Activated CD4-positive, alpha-beta T cell treated with anti-CD3 and anti-CD28 coated beads, Interleukin-2, amount 10 ng/mL, durations not matched to agents 7 days and 5 days (primary cell): ENCODE measurements at regions not wholly inside any gene's neighbourhood (a gene's known extent, or its start where the extent isn't known, plus 50 kb on each side); places are given as distances from the start of the nearest gene placed in this dataset.
"Not testable (repeated sequence)": the region's sequence is repeated elsewhere in the genome, so short reads cannot be mapped to it uniquely, and the experiment has no call there.

Source experiments
- CTCF ChIA-PET: fragments of 350-600 bp; sonication (Branson Sonifier 250); formaldehyde crosslinking; loops from one replicate; lab custom pipeline; 2021; ENCODE audit warnings: antibody characterized with exemption; lab: Charles Lee
- POLR2A ChIA-PET: fragments of 350-600 bp; sonication (Branson Sonifier 250); formaldehyde crosslinking; loops from one replicate; lab custom pipeline; 2021; ENCODE audit warnings: antibody characterized with exemption; lab: Charles Lee
- DNase-seq: peaks from one replicate; pipeline ENCODE4 v3.0.0-alpha.2; 2020
- H3K27ac Mint-ChIP-seq: one replicate; pipeline ENCODE4 v1.8.0; 2021; ENCODE audit warnings: mild to moderate bottlenecking, moderate library complexity, mixed read lengths
- H3K27me3 Mint-ChIP-seq: one replicate; pipeline ENCODE4 v1.8.0; 2021; ENCODE audit warnings: mixed read lengths
- H3K36me3 Mint-ChIP-seq: one replicate; pipeline ENCODE4 v1.8.0; 2021; ENCODE audit warnings: low read depth, mixed read lengths
- H3K4me1 Mint-ChIP-seq: one replicate; pipeline ENCODE4 v1.8.0; 2021; ENCODE audit warnings: mixed read lengths
- H3K4me3 Mint-ChIP-seq: one replicate; pipeline ENCODE4 v1.8.0; 2021; ENCODE audit warnings: mild to moderate bottlenecking, moderate library complexity, mixed read lengths
- H3K9me3 Mint-ChIP-seq: one replicate; pipeline ENCODE4 v1.8.0; 2021; ENCODE audit warnings: mixed read lengths

GRCh38 chr19:28435551-28436271, 777.2 kb downstream of the UQCRFS1 start:
- Mint-ChIP-seq H3K36me3 (peaks cover 2% of the 10 kb centered on the region), H3K4me1 (peaks cover 30% of the 10 kb centered on the region), H3K27me3 (peaks cover 3% of the 10 kb centered on the region), H3K9me3 (peaks cover 16% of the 10 kb centered on the region), H3K4me3 (no peak overlapping the region), H3K27ac (peak overlapping the region; percentile 76)
- POLR2A ChIA-PET: no interaction called here
- CTCF ChIA-PET: no interaction called here
- no peak for DNase-seq

GRCh38 chr19:28434794-28435193, 778.2 kb downstream of the UQCRFS1 start:
- H3K36me3 Mint-ChIP-seq, DNase-seq, H3K4me3 Mint-ChIP-seq, H3K27me3 Mint-ChIP-seq, CTCF ChIA-PET, POLR2A ChIA-PET: not testable (repeated sequence)
- peaks cover 30% of the 10 kb centered on the region for H3K4me1 Mint-ChIP-seq
- peaks cover 16% of the 10 kb centered on the region for H3K9me3 Mint-ChIP-seq
- H3K27ac Mint-ChIP-seq: peak overlapping the region; percentile 76

GRCh38 chr19:28434365-28434764, 778.6 kb downstream of the UQCRFS1 start:
- CTCF ChIA-PET, H3K27me3 Mint-ChIP-seq, DNase-seq, POLR2A ChIA-PET, H3K36me3 Mint-ChIP-seq, H3K4me3 Mint-ChIP-seq, H3K27ac Mint-ChIP-seq: not testable (repeated sequence)
- H3K9me3 Mint-ChIP-seq: peaks cover 18% of the 10 kb centered on the region
- peaks cover 30% of the 10 kb centered on the region for H3K4me1 Mint-ChIP-seq

GRCh38 chr19:28433166-28433565, 779.8 kb downstream of the UQCRFS1 start:
- H3K27me3 Mint-ChIP-seq, DNase-seq, H3K27ac Mint-ChIP-seq, CTCF ChIA-PET, POLR2A ChIA-PET, H3K4me3 Mint-ChIP-seq, H3K36me3 Mint-ChIP-seq: not testable (repeated sequence)
- Mint-ChIP-seq H3K9me3 (peaks cover 19% of the 10 kb centered on the region), H3K4me1 (peaks cover 30% of the 10 kb centered on the region)

GRCh38 chr19:28430214-28430613, 782.7 kb downstream of the UQCRFS1 start:
- no peaks in the 10 kb centered on the region for H3K27me3 Mint-ChIP-seq
- peaks cover 19% of the 10 kb centered on the region for H3K9me3 Mint-ChIP-seq
- ChIA-PET CTCF (no interaction called here), POLR2A (no interaction called here)
- no peak for DNase-seq
- peaks cover 13% of the 10 kb centered on the region for H3K4me1 Mint-ChIP-seq
- H3K27ac Mint-ChIP-seq: no peak overlapping the region
- H3K4me3 Mint-ChIP-seq: no peak overlapping the region
- no peaks in the 10 kb centered on the region for H3K36me3 Mint-ChIP-seq

- no peak for DNase-seq
- Mint-ChIP-seq H3K4me1 (peaks cover 12% of the 10 kb centered on the region), H3K4me3 (no peak overlapping the region), H3K27ac (peak overlapping the region; percentile 58), H3K27me3 (no peaks in the 10 kb centered on the region), H3K36me3 (no peaks in the 10 kb centered on the region), H3K9me3 (peaks cover 19% of the 10 kb centered on the region)
- POLR2A ChIA-PET: no interaction called here
- CTCF ChIA-PET: no interaction called here
These were observed 783.6 kb downstream of the UQCRFS1 start for GRCh38 chr19:28429356-28429755.

GRCh38 chr19:28428663-28429348, 784.1 kb downstream of the UQCRFS1 start:
- no peaks in the 10 kb centered on the region for H3K36me3 Mint-ChIP-seq
- ChIA-PET POLR2A (no interaction called here), CTCF (no interaction called here)
- H3K4me1 Mint-ChIP-seq: peaks cover 12% of the 10 kb centered on the region
- H3K27me3 Mint-ChIP-seq: no peaks in the 10 kb centered on the region
- DNase-seq: no peak
- no peak overlapping the region for H3K4me3 Mint-ChIP-seq
- H3K9me3 Mint-ChIP-seq: peaks cover 15% of the 10 kb centered on the region
- H3K27ac Mint-ChIP-seq: no peak overlapping the region

- Mint-ChIP-seq H3K4me1 (peaks cover 12% of the 10 kb centered on the region), H3K9me3 (peaks cover 6% of the 10 kb centered on the region), H3K36me3 (no peaks in the 10 kb centered on the region), H3K27me3 (no peaks in the 10 kb centered on the region), H3K27ac (no peak overlapping the region), H3K4me3 (no peak overlapping the region)
- ChIA-PET CTCF (no interaction called here), POLR2A (no interaction called here)
- DNase-seq: no peak
These were observed 785.4 kb downstream of the UQCRFS1 start for GRCh38 chr19:28427376-28428083.

- no peaks in the 10 kb centered on the region for H3K27me3 Mint-ChIP-seq
- no peak overlapping the region for H3K4me3 Mint-ChIP-seq
- ChIA-PET POLR2A (no interaction called here), CTCF (interaction anchor here (0.6 kb wide), 1 partner anchor 846 kb away, joined by 4 read pairs; no protein-coding TSS in a partner anchor)
- DNase-seq: no peak
- H3K4me1 Mint-ChIP-seq: peaks cover 12% of the 10 kb centered on the region
- H3K27ac Mint-ChIP-seq: no peak overlapping the region
- H3K9me3 Mint-ChIP-seq: peaks cover 3% of the 10 kb centered on the region
- no peaks in the 10 kb centered on the region for H3K36me3 Mint-ChIP-seq
These were observed 786.2 kb downstream of the UQCRFS1 start for GRCh38 chr19:28426730-28427225.

- Mint-ChIP-seq H3K27ac (no peak overlapping the region), H3K4me1 (peaks cover 17% of the 10 kb centered on the region), H3K4me3 (no peak overlapping the region), H3K9me3 (peaks cover 3% of the 10 kb centered on the region), H3K36me3 (no peaks in the 10 kb centered on the region), H3K27me3 (no peaks in the 10 kb centered on the region)
- POLR2A ChIA-PET: no interaction called here
- CTCF ChIA-PET: interaction anchor here (0.6 kb wide), 1 partner anchor 846 kb away, joined by 4 read pairs; no protein-coding TSS in a partner anchor
- no peak for DNase-seq
These were observed 786.7 kb downstream of the UQCRFS1 start for GRCh38 chr19:28426110-28426729.

- no peaks in the 10 kb centered on the region for H3K27me3 Mint-ChIP-seq
- ChIA-PET POLR2A (no interaction called here), CTCF (no interaction called here)
- no peaks in the 10 kb centered on the region for H3K36me3 Mint-ChIP-seq
- no peak overlapping the region for H3K4me3 Mint-ChIP-seq
- peaks cover 21% of the 10 kb centered on the region for H3K4me1 Mint-ChIP-seq
- peaks cover 3% of the 10 kb centered on the region for H3K9me3 Mint-ChIP-seq
- no peak for DNase-seq
- no peak overlapping the region for H3K27ac Mint-ChIP-seq
These were observed 787.7 kb downstream of the UQCRFS1 start for GRCh38 chr19:28425046-28425931.

GRCh38 chr19:28424662-28425045, 788.3 kb downstream of the UQCRFS1 start:
- DNase-seq: no peak
- no peak overlapping the region for H3K27ac Mint-ChIP-seq
- ChIA-PET POLR2A (no interaction called here), CTCF (no interaction called here)
- H3K4me3 Mint-ChIP-seq: no peak overlapping the region
- peaks cover 3% of the 10 kb centered on the region for H3K9me3 Mint-ChIP-seq
- H3K4me1 Mint-ChIP-seq: peaks cover 21% of the 10 kb centered on the region
- no peaks in the 10 kb centered on the region for H3K36me3 Mint-ChIP-seq
- no peaks in the 10 kb centered on the region for H3K27me3 Mint-ChIP-seq
